Gastroesophageal sphincter (tissue), 3 donors: ENCODE measurements at regions not wholly inside any gene's neighbourhood (a gene's known extent, or its start where the extent isn't known, plus 50 kb on each side); places are given as distances from the start of the nearest gene placed in this dataset.

Experiments
- CTCF ChIP-seq, 4 experiments: fragments of 200-600 bp in 2 of 4; fragments of 450-650 bp in 2 of 4; sonication (generic) in 1 of 4; IDR thresholded peaks; one replicate each; pipeline ENCODE4 v1.5.1; 2017 to 2019; ENCODE audit warnings: antibody characterized with exemption in 4 of 4, mild to moderate bottlenecking in 2 of 4, moderate library complexity in 2 of 4
- EP300 ChIP-seq: sonication (generic); formaldehyde crosslinking; IDR thresholded peaks from one replicate; pipeline ENCODE4 v1.6.1; 2017; ENCODE audit warnings: antibody characterized with exemption, mild to moderate bottlenecking
- POLR2A ChIP-seq, 2 donors: fragments of 450-650 bp; IDR thresholded peaks; one replicate each; pipeline ENCODE4 v1.6.1; 2017; ENCODE audit warnings: antibody characterized with exemption in 2 of 2, mild to moderate bottlenecking in 2 of 2, moderate library complexity in 1 of 2
- POLR2AphosphoS5 ChIP-seq: sonication (generic); formaldehyde crosslinking; IDR thresholded peaks from one replicate; pipeline ENCODE4 v1.6.1; 2017; ENCODE audit warnings: antibody characterized with exemption

- TF ChIP-seq POLR2AphosphoS5 (no peak), POLR2A (IDR thresholded peaks at IDR 0.05) (no peak), CTCF (IDR thresholded peaks at IDR 0.05) (no peak), EP300 (no peak)
Observed at GRCh38 chr5:106113922-106114321, 1556.8 kb downstream of the EFNA5 start.
